ENCODE measurements at regions not wholly inside any gene's neighbourhood (a gene's known extent, or its start where the extent isn't known, plus 50 kb on each side); places are given as distances from the start of the nearest gene placed in this dataset.
"Not testable (repeated sequence)": the region's sequence is repeated elsewhere in the genome, so short reads cannot be mapped to it uniquely, and the experiment has no call there.

DNA sequence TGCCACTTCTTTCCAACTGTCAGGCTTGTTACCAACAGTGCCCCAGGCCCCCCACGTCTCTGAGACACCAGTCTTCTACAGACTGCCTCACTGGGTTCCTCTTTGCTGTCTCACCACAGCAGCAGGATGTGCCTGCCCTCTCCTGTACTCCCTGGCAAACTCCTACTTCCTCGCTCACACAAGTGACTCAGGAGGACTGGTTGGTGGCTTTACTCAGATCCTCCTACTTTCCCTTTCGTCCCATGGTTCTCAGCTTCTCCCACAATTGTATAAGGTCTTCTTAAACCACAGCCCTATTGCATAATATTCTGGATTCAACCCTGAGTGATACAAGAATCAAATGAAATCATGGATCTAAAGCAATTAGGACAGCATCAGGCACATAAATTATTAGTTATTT, 246.6 kb upstream of the PROK2 start:
- DNase-seq: no peak

DNA sequence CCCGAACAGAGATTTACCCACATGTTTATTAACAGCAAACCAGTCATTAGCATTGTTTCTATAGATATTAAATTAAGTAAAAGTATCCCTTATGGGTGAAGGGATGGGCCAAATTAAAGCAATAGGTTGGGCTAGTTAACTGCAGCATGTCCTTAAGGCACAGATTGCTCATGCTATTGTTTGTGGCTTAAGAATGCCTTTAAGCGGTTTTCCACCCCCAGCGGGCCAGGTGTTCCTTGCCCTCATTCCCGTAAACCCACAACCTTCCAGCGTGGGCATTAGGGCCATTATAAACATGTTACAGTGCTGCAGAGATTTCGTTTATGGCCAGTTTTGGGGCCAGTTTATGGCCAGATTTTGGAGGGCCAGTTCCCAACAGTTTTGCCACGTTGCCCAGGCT, 245.3 kb upstream of the PROK2 start:
- not testable (repeated sequence) for DNase-seq

DNA sequence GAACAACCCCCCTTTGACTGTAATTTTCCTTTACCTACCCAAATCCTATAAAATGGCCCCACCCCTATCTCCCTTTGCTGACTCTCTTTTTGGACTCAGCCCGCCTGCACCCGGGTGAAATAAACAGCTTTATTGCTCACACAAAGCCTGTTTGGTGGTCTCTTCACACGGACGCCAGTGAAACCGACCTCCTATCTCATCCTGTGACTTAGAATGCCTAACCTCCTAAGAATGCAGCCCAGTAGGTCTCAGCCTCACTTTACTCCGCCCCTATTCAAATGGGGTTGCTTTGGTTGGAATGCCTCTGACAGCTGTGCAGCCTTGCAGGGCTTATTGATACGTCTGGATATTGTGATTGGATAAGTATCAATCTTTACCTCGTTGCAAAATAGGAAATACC, 243.8 kb upstream of the PROK2 start:
- DNase-seq: not testable (repeated sequence)

DNA sequence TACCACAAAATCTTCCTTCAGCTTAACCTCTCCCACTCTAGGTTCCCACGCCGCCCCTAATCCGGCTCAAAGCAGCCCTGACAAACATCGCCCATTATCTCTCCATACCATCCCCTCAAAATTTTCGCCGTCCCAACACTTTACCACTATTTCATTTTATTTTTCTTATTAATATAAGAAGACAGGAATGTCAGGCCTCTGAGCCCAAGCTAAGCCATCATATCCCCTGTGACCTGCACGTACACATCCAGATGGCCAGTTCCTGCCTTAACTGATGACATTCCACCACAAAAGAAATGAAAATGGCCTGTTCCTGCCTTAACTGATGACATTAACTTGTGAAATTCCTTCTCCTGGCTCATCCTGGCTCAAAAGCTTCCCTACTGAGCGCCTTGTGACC, 243.4 kb upstream of the PROK2 start:
- DNase-seq: not testable (repeated sequence)

DNA sequence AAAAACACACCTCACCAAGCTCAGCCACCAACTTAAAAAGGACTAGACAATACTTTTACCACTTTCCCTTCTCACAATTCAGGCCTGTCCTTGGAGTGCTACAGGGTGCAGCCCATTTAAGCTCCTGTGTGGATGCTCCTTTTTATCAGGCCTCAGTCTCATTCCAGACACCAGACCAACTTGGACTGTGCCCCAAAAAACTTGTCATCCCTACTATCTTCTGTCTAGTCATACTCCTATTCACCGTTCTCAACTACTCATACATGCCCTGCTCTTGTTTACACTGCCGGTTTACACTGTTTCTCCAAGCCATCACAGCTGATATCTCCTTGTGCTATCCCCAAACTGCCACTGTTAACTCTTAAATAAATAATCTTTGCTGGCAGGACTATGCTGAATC, 242.8 kb upstream of the PROK2 start:
- DNase-seq: not testable (repeated sequence)

DNA sequence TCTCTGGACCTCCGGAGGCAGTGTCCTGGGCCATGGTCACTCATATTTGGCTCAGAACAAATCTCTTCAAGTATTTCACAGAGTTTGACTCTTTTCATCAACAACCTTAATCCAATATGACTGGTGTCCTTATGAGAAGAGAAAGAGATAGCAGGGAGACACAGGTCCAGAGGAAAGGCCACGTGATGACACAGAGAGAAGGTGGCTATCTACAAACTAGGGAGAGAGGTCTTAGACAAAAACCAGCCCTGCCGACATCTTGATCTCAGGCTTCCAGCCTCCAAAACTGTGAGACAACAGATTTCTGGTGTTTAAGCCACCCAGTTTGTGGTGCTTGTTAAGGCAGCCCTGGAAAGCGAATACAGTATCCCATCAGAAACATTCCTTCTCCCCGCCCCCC, 237.1 kb upstream of the PROK2 start:
- DNase-seq: no peak

DNA sequence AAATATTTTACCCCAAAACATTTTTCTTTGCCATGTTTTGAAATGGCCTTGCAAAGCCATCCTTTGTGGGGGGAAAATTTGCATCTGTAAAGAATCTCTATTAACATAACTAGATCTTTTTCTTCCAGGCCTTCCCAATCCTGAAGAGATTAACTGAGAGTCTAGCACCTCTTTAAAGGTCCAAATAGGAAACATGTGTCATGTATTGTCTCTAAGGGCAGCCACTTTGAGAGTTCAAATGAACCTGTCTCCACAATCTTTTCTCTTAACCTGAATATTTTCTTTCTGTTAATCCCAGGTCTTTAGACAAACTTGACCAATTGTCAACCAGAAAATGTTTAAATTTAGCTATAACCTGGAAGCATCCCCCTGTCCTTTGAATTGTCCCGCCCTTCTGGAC, 236.6 kb upstream of the PROK2 start:
- DNase-seq: no peak

DNA sequence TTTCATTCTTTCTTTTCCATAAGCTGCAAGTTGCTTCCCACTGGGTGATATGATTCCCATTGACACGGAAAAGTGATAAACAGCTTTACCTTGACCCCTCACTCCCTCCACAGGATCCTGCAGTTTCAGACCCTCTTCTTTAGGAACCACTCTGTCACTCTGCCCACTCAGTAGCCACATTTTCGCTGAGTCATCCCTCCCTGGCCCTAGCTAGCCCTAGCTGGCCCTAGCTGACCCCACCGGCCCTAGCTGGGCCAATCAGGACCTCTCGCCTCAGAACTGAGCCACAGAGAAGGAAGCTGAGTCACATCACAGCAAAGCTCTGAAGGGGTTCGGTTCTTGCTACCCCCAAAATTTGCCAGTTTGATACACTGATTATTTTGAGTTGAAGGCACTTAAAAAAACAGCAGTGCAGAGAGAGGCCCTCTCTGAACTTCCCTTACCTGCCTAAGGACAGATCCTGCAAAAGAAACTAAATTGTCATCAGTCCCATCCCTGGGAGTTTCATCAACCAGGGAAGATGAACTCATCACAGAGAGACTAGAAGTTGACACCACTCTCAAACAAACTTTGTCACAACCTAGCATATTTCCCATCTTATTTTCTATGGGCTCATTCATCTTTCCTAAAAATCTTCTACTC, 233.5 kb upstream of the PROK2 start:
- no peak for DNase-seq

DNA sequence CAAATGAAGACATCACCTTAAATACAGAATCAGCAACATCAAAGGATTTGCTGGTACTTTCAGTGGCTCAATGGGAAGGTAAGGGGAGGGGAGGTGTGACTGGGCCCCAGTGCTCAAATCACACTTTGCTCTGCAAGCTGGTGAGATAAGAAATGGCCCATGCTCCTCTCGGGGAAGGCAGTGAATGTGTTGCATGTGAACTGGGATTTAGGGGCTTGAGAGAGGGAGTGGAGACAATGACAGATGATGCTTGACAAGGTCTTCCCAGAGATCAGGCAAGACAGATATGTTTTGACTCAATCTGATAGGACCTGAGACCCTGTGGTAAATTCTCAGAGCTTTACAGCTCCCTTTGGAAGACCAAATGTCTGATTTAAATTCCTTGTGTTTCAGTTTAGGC, 233.0 kb upstream of the PROK2 start:
- DNase-seq: no peak

DNA sequence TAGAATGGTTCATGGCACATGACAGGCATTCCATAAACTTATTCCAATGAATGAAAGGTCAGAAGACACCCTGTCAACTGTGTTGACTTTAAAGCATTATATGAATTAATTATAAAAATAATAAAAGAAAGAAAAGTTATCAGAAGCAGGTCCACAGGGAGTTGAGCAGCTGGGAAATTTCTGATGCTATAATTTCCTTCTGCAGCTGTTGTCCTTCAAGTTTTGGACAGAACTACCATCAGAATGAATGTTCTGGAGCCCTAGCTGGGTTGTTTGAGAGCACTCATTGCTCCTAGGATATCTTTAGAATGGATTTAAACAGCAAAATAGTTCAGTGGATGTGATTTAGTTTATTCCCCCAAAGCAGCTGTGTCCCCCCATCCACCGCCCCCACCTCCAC, 232.4 kb upstream of the PROK2 start:
- DNase-seq: no peak

DNA sequence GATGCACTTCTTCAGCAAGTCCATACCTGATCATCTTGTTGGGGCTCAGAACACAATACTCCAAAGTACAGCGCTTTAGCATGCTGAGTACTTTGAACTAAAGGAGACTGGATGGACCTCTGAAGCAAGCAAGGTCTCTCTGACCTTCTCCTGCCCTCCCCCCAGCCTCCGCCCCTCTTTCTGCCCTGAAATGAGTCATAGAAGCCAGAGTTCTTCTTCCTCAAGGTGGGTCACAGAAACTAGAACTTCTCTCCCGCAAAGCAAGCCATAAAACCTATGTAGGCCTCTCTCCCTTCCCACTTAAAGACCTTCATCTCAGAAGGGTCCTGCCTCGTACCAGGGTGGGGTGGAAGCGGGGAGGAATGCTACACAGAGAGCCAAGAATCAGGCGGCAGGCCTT, 230.5 kb upstream of the PROK2 start:
- no peak for DNase-seq

DNA sequence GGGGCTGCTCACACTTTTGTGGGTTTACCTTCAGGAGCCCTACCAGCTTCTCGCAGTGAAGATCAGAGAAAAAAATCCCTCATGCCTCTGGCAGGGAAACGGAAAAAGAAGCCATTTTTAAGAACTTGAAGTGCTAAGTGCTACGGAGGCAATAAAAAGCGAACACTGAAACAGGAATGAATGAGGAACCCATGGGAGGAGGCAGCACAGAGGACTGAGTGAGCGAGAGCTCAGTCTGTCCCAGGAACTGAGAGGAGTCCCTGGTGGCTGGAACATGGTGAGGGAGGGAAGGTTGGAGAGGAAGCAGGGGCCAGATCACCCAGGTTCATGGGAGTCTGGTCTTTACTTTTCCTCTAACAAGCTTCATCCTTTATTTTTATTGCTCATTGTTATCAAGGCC, 228.1 kb upstream of the PROK2 start:
- no peak for DNase-seq

DNA sequence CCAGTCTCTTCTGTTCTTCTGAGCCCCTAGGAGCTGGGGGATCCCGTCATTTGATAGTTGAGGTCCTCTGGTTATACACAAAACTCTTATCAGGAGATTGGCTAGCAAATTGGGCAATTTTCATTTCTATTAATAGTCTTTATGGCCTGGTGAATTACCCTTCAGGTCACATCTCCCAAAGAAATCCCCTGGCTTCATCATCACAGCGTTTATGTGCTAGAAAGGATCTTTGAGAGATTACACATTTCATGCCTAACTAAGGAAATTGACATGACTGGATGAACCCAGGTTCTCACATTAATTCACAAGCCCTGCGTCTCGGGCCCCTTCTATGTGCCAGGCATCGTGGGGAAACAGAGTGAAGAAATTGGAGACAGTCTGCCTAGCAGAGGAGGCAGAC, 227.4 kb upstream of the PROK2 start:
- DNase-seq: no peak

DNA sequence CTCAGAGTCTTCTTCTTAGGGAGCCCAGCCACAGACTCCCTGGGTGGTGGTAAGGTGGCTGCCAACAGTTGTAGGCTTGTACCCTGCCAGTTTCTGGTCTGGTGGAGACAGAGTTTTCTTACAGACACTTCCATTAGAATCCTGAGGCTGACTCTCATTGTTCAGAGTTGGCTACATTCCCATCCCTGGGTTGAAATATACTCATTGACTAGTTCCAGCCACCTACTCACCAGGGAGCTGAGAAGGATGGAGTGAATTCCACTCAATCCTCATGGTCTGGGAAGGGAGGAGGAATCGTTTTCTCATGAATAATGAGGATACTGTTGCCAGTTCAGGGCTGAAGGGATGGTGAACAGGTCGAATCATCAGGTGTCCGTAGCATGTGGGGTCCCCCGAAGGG, 226.5 kb upstream of the PROK2 start:
- no peak for DNase-seq

DNA sequence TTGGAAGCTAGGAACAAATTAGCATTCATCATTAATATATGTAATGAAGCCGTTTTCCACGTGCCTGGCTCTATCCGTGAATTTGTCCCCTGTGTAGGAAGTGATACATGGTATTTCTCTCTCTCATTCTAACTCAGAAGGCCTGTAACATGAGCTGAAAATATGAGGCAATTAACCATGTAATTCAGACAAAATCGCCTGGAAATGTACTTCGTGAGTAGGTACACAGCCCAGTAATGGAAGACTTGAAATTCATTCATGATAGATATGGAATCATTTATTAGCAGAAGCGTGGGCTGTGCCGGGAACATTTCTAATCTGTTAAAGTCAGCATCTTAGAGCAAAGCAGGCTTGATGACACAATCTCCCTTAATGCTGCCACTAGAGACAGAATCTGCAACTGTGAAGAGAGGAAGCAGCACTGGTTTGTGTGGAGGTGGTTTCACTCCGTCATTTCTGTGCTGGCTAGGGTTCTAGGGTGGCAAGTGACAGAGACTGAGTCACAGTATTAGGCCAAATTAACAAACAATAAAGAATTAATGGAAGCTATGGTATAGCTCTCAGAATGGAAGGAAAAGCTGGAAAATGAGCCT, 225.0 kb upstream of the PROK2 start:
- DNase-seq: no peak

DNA sequence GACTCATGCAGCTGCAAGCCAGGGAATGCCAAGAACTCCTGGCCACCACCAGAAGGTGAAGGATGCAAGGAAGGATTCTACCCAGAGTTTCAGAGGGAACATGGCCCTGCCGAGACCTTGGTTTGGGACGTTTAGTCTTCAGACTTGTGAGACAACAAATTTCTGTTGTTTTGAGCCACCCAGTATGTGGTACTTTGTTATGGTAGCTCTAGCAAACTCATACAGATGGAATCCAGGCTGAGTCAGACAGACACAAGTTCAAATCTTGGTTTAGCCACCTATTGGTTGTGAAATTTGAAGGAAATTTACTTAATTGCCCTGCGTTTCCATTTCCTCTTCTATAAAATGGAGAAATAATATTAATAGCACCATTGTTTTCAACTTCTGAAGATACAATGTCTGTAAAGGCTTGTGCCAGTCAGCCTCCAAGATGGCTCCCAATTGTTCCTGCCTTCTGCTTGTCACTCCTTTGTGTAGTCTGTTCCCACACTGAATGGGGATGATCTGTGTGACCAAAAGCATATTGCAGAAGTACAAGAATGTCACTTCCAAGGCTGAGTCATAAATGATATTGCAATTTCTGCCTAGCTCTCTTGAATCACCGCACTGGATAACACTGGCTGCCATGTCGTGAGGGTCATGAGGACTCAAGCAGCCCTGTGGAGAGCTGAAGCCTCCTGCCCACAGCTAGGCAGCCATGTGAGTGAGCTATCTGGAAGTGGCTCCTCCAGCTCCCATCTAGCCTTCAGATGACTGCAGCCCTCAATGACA, 223.5 kb upstream of the PROK2 start:
- DNase-seq: no peak

DNA sequence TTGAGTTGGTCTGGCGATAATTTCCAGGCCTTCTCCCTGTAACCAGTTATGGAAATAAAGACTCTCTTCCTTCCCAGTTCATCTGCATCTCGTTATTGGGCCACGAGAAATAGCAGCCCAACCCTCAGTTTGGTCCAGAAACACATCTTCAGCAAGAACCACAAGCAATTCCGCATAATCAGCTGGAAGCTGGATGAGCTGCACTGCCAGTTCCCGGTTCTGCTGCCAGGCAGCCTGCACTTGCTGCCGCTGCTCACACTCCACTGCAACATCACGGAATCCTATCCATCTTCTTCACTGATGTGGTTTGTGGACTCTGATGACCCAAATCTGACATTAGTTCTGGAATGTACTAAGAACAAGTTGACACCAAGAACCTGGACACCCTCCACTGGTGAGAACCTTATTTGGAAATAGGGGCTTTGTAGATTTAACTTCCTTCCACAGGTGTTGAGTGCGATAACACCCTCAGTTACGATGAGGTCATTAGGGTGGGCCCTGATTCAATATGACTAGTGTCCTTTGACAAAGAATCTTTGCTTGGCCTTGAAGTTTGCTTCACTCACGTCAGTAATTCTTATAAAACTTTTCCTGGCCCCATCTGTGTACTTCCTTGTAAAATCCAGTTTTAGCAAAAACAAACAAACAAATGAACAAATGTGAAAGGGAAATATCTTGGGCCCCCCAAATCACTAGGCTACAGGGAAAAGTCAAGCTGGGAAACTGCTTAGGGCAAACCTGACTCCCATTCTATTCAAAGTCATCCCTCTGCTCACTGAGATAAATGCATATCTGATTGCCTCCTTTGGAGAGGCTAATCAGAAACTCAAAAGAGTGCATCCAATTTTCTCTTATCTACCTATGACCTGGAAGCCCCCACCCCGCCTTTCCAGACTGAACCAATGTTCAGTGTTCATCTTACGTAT, 221.9 kb upstream of the PROK2 start:
- DNase-seq: no peak

DNA sequence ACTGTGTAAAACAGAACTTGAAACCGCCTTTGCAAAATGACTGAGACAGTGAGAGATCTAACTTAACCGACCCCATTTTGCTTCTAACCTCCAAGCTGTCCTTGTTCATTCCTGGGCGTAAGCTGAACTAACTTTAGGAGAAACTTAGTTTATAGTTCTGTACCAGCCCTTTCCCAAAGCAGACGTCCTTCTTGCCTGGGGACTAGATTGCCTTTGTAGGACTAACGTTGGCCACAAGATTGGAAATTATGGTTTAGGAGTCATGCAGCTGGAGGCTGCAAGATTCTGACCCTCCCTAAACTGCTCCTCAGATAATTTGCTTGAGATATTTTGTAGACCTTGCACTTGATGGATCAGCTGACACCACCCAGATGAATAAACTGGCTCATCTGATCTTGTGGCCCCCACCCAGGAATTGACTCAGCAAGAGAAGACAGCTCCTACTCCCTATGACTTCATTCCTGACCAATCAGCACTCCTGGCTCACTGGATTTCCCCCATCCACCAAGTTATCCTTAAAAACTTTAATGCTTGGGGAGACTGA, 219.9 kb upstream of the PROK2 start:
- DNase-seq: no peak

DNA sequence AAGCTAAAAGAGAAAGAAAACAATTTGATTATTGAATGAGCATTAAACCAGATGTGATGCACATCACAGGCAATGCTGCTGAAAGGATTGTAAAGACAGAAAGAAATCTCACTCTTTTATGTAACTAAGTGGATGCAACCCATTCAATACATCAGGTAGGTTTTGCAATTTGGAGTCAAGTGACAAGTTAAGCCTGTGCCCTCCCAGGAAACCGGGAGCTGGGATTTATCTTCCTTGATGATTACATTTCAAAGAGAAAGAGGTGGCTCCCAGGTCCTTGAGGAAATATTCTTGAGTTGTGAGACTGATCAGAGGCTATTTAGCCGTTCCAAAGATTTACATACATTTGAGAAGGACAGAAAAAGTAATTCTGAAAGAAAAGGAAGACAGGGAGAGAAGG, 219.0 kb upstream of the PROK2 start:
- DNase-seq: no peak

DNA sequence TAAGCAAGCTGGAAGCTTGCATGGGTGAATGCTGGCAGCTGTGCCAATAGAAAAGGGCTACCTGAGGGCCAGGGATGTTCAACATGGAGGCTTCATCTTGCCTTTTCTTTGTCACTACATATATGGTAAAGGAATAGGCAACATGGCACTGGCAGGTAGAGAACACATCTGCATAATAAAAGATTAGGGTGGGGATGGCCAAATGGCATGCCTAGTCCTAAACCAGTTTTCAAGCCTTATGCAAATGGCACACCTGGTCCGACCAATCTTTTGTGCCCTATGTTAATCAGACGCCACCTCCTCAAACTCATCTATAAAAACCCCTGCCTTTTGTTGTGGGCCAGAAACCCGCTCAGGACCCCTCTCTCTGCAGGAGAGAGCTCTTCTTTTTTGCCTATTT, 216.8 kb upstream of the PROK2 start:
- no peak for DNase-seq

DNA sequence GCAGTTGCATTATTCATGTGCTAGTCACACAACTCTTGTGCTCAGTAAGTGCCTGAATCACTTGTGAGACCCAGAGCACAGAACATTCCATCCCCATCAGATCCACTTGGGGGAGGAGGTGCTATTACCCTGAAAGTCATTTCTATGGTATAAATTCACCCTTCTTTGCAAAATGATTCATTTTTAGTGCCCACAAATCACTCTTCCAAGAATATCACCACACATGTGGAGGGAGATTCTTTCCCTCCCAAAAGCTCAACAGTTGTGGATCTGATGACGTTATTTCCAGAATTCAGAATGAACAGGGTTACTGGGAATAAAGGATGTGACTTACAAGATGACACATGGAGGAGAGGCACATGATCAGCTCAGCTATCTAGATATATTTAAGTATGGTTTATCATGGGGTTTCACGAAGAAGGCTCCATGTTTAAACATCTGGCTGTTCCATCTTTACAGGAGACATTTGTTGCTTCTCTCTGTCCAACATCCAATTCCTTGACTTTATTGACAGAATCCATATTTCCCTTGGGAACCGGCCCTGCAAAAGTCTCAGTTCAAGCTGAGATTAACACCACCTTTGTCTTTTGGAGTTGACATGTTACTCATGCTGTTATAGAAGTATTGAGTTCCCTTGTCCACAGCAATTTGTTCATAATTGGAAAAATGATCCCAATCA, 214.2 kb upstream of the PROK2 start:
- DNase-seq: no peak

DNA sequence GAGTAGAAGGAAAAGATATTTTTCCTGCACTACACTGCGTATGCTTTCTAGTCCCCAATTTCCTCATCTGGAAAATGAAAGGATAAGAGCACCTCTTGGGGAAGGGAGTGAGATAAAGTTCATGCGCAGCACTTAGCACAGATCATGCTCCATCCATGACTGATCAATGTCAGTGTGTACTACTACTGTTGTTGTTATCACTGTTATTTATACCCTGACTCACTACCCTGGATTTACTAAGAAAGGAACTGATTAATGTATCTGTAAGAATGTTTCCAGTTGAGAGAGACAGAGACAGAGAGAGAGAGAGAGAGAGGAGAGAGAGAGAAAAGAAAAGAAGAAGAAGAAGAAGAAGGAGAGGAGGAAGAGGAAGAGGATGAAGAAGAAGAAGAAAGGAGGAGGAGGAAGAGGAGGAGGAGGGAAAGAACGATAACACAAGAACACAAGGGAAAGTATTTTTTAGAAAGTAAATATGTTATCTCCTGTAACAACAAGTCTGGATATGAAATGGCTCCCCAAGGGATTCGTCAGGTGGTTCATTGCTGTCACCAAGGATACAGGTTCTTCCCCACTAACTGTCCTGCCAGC, 212.2 kb upstream of the PROK2 start:
- no peak for DNase-seq

All from NCI-H146 (cell line).